Nephron progenitor cell (in vitro differentiated cells): ENCODE measurements at regions not wholly inside any gene's neighbourhood (a gene's known extent, or its start where the extent isn't known, plus 50 kb on each side); places are given as distances from the start of the nearest gene placed in this dataset.

Experiments
- DNase-seq: peaks from one replicate; pipeline ENCODE4 v3.0.0; 2021
- H3K27ac Mint-ChIP-seq: 2 replicates; pipeline ENCODE4 v1.8.0; 2021; ENCODE audit warnings: mild to moderate bottlenecking, moderate library complexity, mixed read lengths
- H3K27me3 Mint-ChIP-seq: 2 replicates; pipeline ENCODE4 v1.8.0; 2021; ENCODE audit warnings: mild to moderate bottlenecking, low read depth, mixed read lengths; ENCODE audit not compliant: poor library complexity
- H3K36me3 Mint-ChIP-seq: 2 replicates; pipeline ENCODE4 v1.8.0; 2021; ENCODE audit warnings: low read depth, mixed read lengths
- H3K4me1 Mint-ChIP-seq: 2 replicates; pipeline ENCODE4 v1.8.0; 2021; ENCODE audit warnings: mixed read lengths
- H3K4me3 Mint-ChIP-seq: 2 replicates; pipeline ENCODE4 v1.8.0; 2021; ENCODE audit warnings: mild to moderate bottlenecking, moderate library complexity, mixed read lengths
- H3K9me3 Mint-ChIP-seq: 2 replicates; pipeline ENCODE4 v1.8.0; 2021; ENCODE audit warnings: mild to moderate bottlenecking, moderate library complexity, mixed read lengths
- CTCF ChIP-seq: fragments of 200-600 bp; sonication (generic); IDR thresholded peaks from 2 replicates; pipeline ENCODE4 v1.5.0; 2021; ENCODE audit warnings: antibody characterized with exemption

- H3K4me3 Mint-ChIP-seq, result no peak overlapping the region
- no peaks in the 10 kb centered on the region for H3K36me3 Mint-ChIP-seq
- DNase-seq, result no peak
- H3K9me3 Mint-ChIP-seq, result peaks cover 16% of the 10 kb centered on the region
- no peaks in the 10 kb centered on the region for H3K4me1 Mint-ChIP-seq
- TF ChIP-seq CTCF, result no peak
- no peaks in the 10 kb centered on the region for H3K27me3 Mint-ChIP-seq
- H3K27ac Mint-ChIP-seq, result no peak overlapping the region
Measured at GRCh38 chr9:105932276-105932675, 237.9 kb downstream of the TMEM38B start.

- peaks cover 44% of the 10 kb centered on the region for H3K9me3 Mint-ChIP-seq
- H3K4me1 Mint-ChIP-seq, result peaks cover 6% of the 10 kb centered on the region
- H3K4me3 Mint-ChIP-seq, result no peak overlapping the region
- H3K36me3 Mint-ChIP-seq, result peaks cover 20% of the 10 kb centered on the region
- no peak for DNase-seq
- H3K27me3 Mint-ChIP-seq, result no peaks in the 10 kb centered on the region
- no peak for TF ChIP-seq CTCF
- H3K27ac Mint-ChIP-seq, result no peak overlapping the region
Measured at GRCh38 chr9:105950448-105950847, 256.1 kb downstream of the TMEM38B start.

GRCh38 chr9:105950894-105951293 lies 256.6 kb downstream of the TMEM38B start:
- TF ChIP-seq CTCF, result no peak
- no peak for DNase-seq
- H3K27me3 Mint-ChIP-seq, result no peaks in the 10 kb centered on the region
- peaks cover 6% of the 10 kb centered on the region for H3K4me1 Mint-ChIP-seq
- no peak overlapping the region for H3K4me3 Mint-ChIP-seq
- peaks cover 40% of the 10 kb centered on the region for H3K9me3 Mint-ChIP-seq
- peaks cover 20% of the 10 kb centered on the region for H3K36me3 Mint-ChIP-seq
- no peak overlapping the region for H3K27ac Mint-ChIP-seq

GRCh38 chr9:105954517-105954916 lies 260.2 kb downstream of the TMEM38B start:
- H3K4me3 Mint-ChIP-seq, result no peak overlapping the region
- H3K36me3 Mint-ChIP-seq, result no peaks in the 10 kb centered on the region
- no peak overlapping the region for H3K27ac Mint-ChIP-seq
- H3K4me1 Mint-ChIP-seq, result peaks cover 28% of the 10 kb centered on the region
- peaks cover 3% of the 10 kb centered on the region for H3K27me3 Mint-ChIP-seq
- peaks cover 6% of the 10 kb centered on the region for H3K9me3 Mint-ChIP-seq
- no peak for DNase-seq
- TF ChIP-seq CTCF, result no peak

GRCh38 chr9:105957830-105958229 lies 263.5 kb downstream of the TMEM38B start:
- Mint-ChIP-seq H3K27ac (peak overlapping the region; percentile 74), H3K27me3 (peaks cover 3% of the 10 kb centered on the region), H3K36me3 (no peaks in the 10 kb centered on the region), H3K4me3 (peak overlapping the region; percentile 46), H3K9me3 (no peaks in the 10 kb centered on the region), H3K4me1 (peaks cover 35% of the 10 kb centered on the region)
- no peak for TF ChIP-seq CTCF
- no peak for DNase-seq

GRCh38 chr9:105958587-105958986 lies 264.2 kb downstream of the TMEM38B start:
- no peak for DNase-seq
- no peaks in the 10 kb centered on the region for H3K9me3 Mint-ChIP-seq
- no peaks in the 10 kb centered on the region for H3K36me3 Mint-ChIP-seq
- H3K4me1 Mint-ChIP-seq, result peaks cover 39% of the 10 kb centered on the region
- no peak overlapping the region for H3K27ac Mint-ChIP-seq
- H3K4me3 Mint-ChIP-seq, result no peak overlapping the region
- TF ChIP-seq CTCF, result no peak
- H3K27me3 Mint-ChIP-seq, result peaks cover 3% of the 10 kb centered on the region
